EH (cell line): ENCODE measurements at regions not wholly inside any gene's neighbourhood (a gene's known extent, or its start where the extent isn't known, plus 50 kb on each side); places are given as distances from the start of the nearest gene placed in this dataset.
"Not testable (repeated sequence)": the region's sequence is repeated elsewhere in the genome, so short reads cannot be mapped to it uniquely, and the experiment has no call there.

ENCODE experiments used
- DNase-seq: peaks from one replicate; pipeline ENCODE4 v3.0.0-alpha.2; 2015; ENCODE audit warnings: low read depth

GRCh38 chr6:133114973-133115372 lies 126.2 kb upstream of the EYA4 start:
- no peak for DNase-seq

GRCh38 chr6:133115946-133116345 lies 125.2 kb upstream of the EYA4 start:
- DNase-seq: no peak

- no peak for DNase-seq
Observed at GRCh38 chr6:133128191-133128590, 113.0 kb upstream of the EYA4 start.

GRCh38 chr6:133129556-133129955 lies 111.6 kb upstream of the EYA4 start:
- DNase-seq: no peak

- DNase-seq: no peak
Observed at GRCh38 chr6:133130863-133131262, 110.3 kb upstream of the EYA4 start.

GRCh38 chr6:133131621-133132465 lies 109.3 kb upstream of the EYA4 start:
- DNase-seq: peak; percentile 12

GRCh38 chr6:133132466-133132971 lies 108.6 kb upstream of the EYA4 start:
- no peak for DNase-seq

GRCh38 chr6:133136177-133136880 lies 104.8 kb upstream of the EYA4 start:
- DNase-seq: no peak

GRCh38 chr6:133147470-133148184 lies 93.5 kb upstream of the EYA4 start:
- DNase-seq: not testable (repeated sequence)

GRCh38 chr6:133156689-133157088 lies 84.5 kb upstream of the EYA4 start:
- no peak for DNase-seq

- DNase-seq: no peak
Observed at GRCh38 chr6:133157995-133158394, 83.2 kb upstream of the EYA4 start.

GRCh38 chr6:133159255-133159795 lies 81.8 kb upstream of the EYA4 start:
- no peak for DNase-seq

- no peak for DNase-seq
Observed at GRCh38 chr6:133160536-133160935, 80.6 kb upstream of the EYA4 start.

- DNase-seq: no peak
Observed at GRCh38 chr6:133165235-133165634, 75.9 kb upstream of the EYA4 start.

- DNase-seq: no peak
Observed at GRCh38 chr6:133166766-133167165, 74.4 kb upstream of the EYA4 start.

- no peak for DNase-seq
Observed at GRCh38 chr6:133169901-133170300, 71.3 kb upstream of the EYA4 start.

- no peak for DNase-seq
Observed at GRCh38 chr6:133170602-133171001, 70.6 kb upstream of the EYA4 start.

GRCh38 chr6:133171989-133172604 lies 69.1 kb upstream of the EYA4 start:
- DNase-seq: no peak

- DNase-seq: no peak
Observed at GRCh38 chr6:133173276-133173675, 67.9 kb upstream of the EYA4 start.

- DNase-seq: no peak
Observed at GRCh38 chr6:133179481-133179880, 61.7 kb upstream of the EYA4 start.

GRCh38 chr6:133183691-133184090 lies 57.5 kb upstream of the EYA4 start:
- DNase-seq: no peak
